ENCODE measurements at regions not wholly inside any gene's neighbourhood (a gene's known extent, or its start where the extent isn't known, plus 50 kb on each side); places are given as distances from the start of the nearest gene placed in this dataset.
"Not testable (repeated sequence)": the region's sequence is repeated elsewhere in the genome, so short reads cannot be mapped to it uniquely, and the experiment has no call there.

GRCh38 chr1:60821156-60821555, 261.2 kb upstream of the NFIA start:
- 97% methylated on average over 1 of the region's 1 CpG for WGBS
- Histone ChIP-seq H3K4me1 (ENCODE audit: control insufficient read depth in 2 of 2, insufficient read depth in 2 of 2, low read length in 2 of 2) (no peaks in the 10 kb centered on the region), H3K27ac (ENCODE audit: low read depth in 1 of 2, low read length in 1 of 2) (no peak overlapping the region), H3K27me3 (ENCODE audit: control insufficient read depth in 2 of 2, insufficient read depth in 1 of 2, low read length in 1 of 2) (no peaks in the 10 kb centered on the region), H3K9me3 (ENCODE audit: control insufficient read depth in 2 of 2, insufficient read depth in 1 of 2, low read length in 1 of 2) (no peaks in the 10 kb centered on the region), H3K4me3 (ENCODE audit: low read length in 2 of 2) (no peak overlapping the region), H3K36me3 (ENCODE audit: control insufficient read depth in 2 of 2, insufficient read depth in 2 of 2, low read length in 1 of 2) (no peaks in the 10 kb centered on the region)
- no peak for DNase-seq (ENCODE audit: low read depth in 6 of 9, low spot score in 9 of 9)

DNA sequence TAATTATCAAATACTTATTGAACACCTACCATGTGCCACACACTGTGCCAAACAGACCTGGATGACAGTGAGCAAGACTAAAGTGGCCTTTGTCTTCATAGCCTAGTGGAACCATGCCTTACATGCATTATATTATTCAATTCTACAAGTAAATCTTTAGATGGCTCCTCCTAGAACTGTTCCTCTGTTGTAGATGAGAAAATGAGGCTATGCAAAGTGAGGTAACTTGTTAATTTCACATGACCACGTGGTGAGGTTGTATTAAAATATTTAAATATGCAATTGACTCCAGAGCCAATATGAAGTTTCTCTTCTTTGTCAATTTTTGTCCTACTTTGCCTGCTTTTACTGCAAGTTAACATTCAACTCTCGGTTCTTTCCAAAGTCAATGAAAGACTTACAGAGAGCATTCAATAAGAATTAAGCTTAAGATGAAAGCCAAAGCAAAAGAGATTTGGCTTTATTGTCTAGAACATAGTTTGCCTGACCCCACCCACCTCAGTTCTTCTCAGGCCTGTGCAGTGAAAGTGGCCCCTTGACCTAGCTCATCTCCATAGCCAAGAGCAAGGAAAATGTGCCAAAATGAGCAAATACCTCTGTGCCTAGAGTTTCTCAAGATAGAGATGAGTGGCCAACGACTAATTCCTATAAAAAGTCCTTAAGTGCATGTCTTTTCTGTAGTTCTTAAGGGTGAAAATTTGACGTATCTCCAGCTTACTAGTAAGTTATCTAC, 263.2 kb upstream of the NFIA start:
- 85% methylated on average over 4 of the region's 4 CpGs for WGBS
- no peaks in the 10 kb centered on the region for H3K4me1 ChIP-seq (ENCODE audit: control insufficient read depth in 2 of 2, insufficient read depth in 2 of 2, low read length in 2 of 2)
- no peaks in the 10 kb centered on the region for H3K36me3 ChIP-seq (ENCODE audit: control insufficient read depth in 2 of 2, insufficient read depth in 2 of 2, low read length in 1 of 2)
- DNase-seq (ENCODE audit: low read depth in 6 of 9, low spot score in 9 of 9), result no peak
- H3K27me3 ChIP-seq (ENCODE audit: control insufficient read depth in 2 of 2, insufficient read depth in 1 of 2, low read length in 1 of 2), result no peaks in the 10 kb centered on the region
- no peak overlapping the region for H3K4me3 ChIP-seq (ENCODE audit: low read length in 2 of 2)
- no peaks in the 10 kb centered on the region for H3K9me3 ChIP-seq (ENCODE audit: control insufficient read depth in 2 of 2, insufficient read depth in 1 of 2, low read length in 1 of 2)
- no peak overlapping the region for H3K27ac ChIP-seq (ENCODE audit: low read depth in 1 of 2, low read length in 1 of 2)

GRCh38 chr1:60813071-60813470, 269.3 kb upstream of the NFIA start:
- H3K4me1 ChIP-seq (ENCODE audit: control insufficient read depth in 2 of 2, insufficient read depth in 2 of 2, low read length in 2 of 2), result no peaks in the 10 kb centered on the region
- no peaks in the 10 kb centered on the region for H3K27me3 ChIP-seq (ENCODE audit: control insufficient read depth in 2 of 2, insufficient read depth in 1 of 2, low read length in 1 of 2)
- WGBS, result 85% methylated on average over 3 of the region's 3 CpGs
- H3K36me3 ChIP-seq (ENCODE audit: control insufficient read depth in 2 of 2, insufficient read depth in 2 of 2, low read length in 1 of 2), result no peaks in the 10 kb centered on the region
- no peak overlapping the region for H3K27ac ChIP-seq (ENCODE audit: low read depth in 1 of 2, low read length in 1 of 2)
- no peak for DNase-seq (ENCODE audit: low read depth in 6 of 9, low spot score in 9 of 9)
- no peak overlapping the region for H3K4me3 ChIP-seq (ENCODE audit: low read length in 2 of 2)
- no peaks in the 10 kb centered on the region for H3K9me3 ChIP-seq (ENCODE audit: control insufficient read depth in 2 of 2, insufficient read depth in 1 of 2, low read length in 1 of 2)

- DNase-seq (ENCODE audit: low read depth in 6 of 9, low spot score in 9 of 9), result no peak
- Histone ChIP-seq H3K9me3 (ENCODE audit: control insufficient read depth in 2 of 2, insufficient read depth in 1 of 2, low read length in 1 of 2) (peaks cover 0 to 4% of the 10 kb centered on the region in 2 donors), H3K4me3 (ENCODE audit: low read length in 2 of 2) (no peak overlapping the region), H3K27ac (ENCODE audit: low read depth in 1 of 2, low read length in 1 of 2) (no peak overlapping the region), H3K4me1 (ENCODE audit: control insufficient read depth in 2 of 2, insufficient read depth in 2 of 2, low read length in 2 of 2) (no peaks in the 10 kb centered on the region), H3K27me3 (ENCODE audit: control insufficient read depth in 2 of 2, insufficient read depth in 1 of 2, low read length in 1 of 2) (no peaks in the 10 kb centered on the region), H3K36me3 (ENCODE audit: control insufficient read depth in 2 of 2, insufficient read depth in 2 of 2, low read length in 1 of 2) (no peaks in the 10 kb centered on the region)
- WGBS, result 57% methylated on average over 8 of the region's 8 CpGs
Observed at GRCh38 chr1:60809204-60809980, 273.0 kb upstream of the NFIA start.

- Histone ChIP-seq H3K36me3 (ENCODE audit: control insufficient read depth in 2 of 2, insufficient read depth in 2 of 2, low read length in 1 of 2) (no peaks in the 10 kb centered on the region), H3K4me3 (ENCODE audit: low read length in 2 of 2) (no peak overlapping the region), H3K27ac (ENCODE audit: low read depth in 1 of 2, low read length in 1 of 2) (no peak overlapping the region), H3K9me3 (ENCODE audit: control insufficient read depth in 2 of 2, insufficient read depth in 1 of 2, low read length in 1 of 2) (peaks cover 0 to 4% of the 10 kb centered on the region in 2 donors), H3K27me3 (ENCODE audit: control insufficient read depth in 2 of 2, insufficient read depth in 1 of 2, low read length in 1 of 2) (no peaks in the 10 kb centered on the region), H3K4me1 (ENCODE audit: control insufficient read depth in 2 of 2, insufficient read depth in 2 of 2, low read length in 2 of 2) (no peaks in the 10 kb centered on the region)
- no peak for DNase-seq (ENCODE audit: low read depth in 6 of 9, low spot score in 9 of 9)
- 99% methylated on average over 1 of the region's 1 CpG for WGBS
Observed at GRCh38 chr1:60808676-60809075, 273.7 kb upstream of the NFIA start.

GRCh38 chr1:60802884-60803283, 279.5 kb upstream of the NFIA start:
- H3K4me3 ChIP-seq (ENCODE audit: low read length in 2 of 2), result no peak overlapping the region
- no peak overlapping the region for H3K27ac ChIP-seq (ENCODE audit: low read depth in 1 of 2, low read length in 1 of 2)
- no peak for DNase-seq (ENCODE audit: low read depth in 6 of 9, low spot score in 9 of 9)
- H3K9me3 ChIP-seq (ENCODE audit: control insufficient read depth in 2 of 2, insufficient read depth in 1 of 2, low read length in 1 of 2), result peaks cover 0 to 4% of the 10 kb centered on the region in 2 donors
- H3K36me3 ChIP-seq (ENCODE audit: control insufficient read depth in 2 of 2, insufficient read depth in 2 of 2, low read length in 1 of 2), result no peaks in the 10 kb centered on the region
- 97% methylated on average over 2 of the region's 2 CpGs for WGBS
- no peaks in the 10 kb centered on the region for H3K27me3 ChIP-seq (ENCODE audit: control insufficient read depth in 2 of 2, insufficient read depth in 1 of 2, low read length in 1 of 2)
- H3K4me1 ChIP-seq (ENCODE audit: control insufficient read depth in 2 of 2, insufficient read depth in 2 of 2, low read length in 2 of 2), result no peaks in the 10 kb centered on the region

GRCh38 chr1:60797351-60797750, 285.0 kb upstream of the NFIA start:
- WGBS, result 93% methylated on average over 2 of the region's 2 CpGs
- Histone ChIP-seq H3K4me3 (ENCODE audit: low read length in 2 of 2) (no peak overlapping the region), H3K27ac (ENCODE audit: low read depth in 1 of 2, low read length in 1 of 2) (no peak overlapping the region), H3K27me3 (ENCODE audit: control insufficient read depth in 2 of 2, insufficient read depth in 1 of 2, low read length in 1 of 2) (no peaks in the 10 kb centered on the region), H3K4me1 (ENCODE audit: control insufficient read depth in 2 of 2, insufficient read depth in 2 of 2, low read length in 2 of 2) (no peaks in the 10 kb centered on the region), H3K9me3 (ENCODE audit: control insufficient read depth in 2 of 2, insufficient read depth in 1 of 2, low read length in 1 of 2) (no peaks in the 10 kb centered on the region), H3K36me3 (ENCODE audit: control insufficient read depth in 2 of 2, insufficient read depth in 2 of 2, low read length in 1 of 2) (no peaks in the 10 kb centered on the region)
- DNase-seq (ENCODE audit: low read depth in 6 of 9, low spot score in 9 of 9), result no peak

DNA sequence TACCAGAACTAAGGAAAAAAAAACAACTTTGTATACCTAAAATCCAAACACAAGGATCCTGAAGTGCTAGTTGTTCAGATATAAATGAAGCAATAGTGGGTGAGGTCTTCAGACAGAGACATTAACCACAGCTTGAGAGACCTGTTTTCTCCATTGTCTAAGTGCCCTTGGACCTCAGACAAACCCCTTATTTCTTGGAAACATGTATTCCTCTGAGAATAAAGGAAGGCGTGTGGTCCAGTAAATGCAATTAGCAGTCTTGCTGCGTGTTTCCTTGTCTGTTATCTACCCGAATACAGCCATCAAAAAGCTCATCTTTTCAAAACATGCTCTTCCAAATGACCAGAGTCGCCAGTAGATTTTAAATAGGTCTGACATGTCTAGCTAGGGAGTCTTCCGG, 291.1 kb upstream of the NFIA start:
- no peak overlapping the region for H3K4me3 ChIP-seq (ENCODE audit: low read length in 2 of 2)
- no peaks in the 10 kb centered on the region for H3K4me1 ChIP-seq (ENCODE audit: control insufficient read depth in 2 of 2, insufficient read depth in 2 of 2, low read length in 2 of 2)
- 97% methylated on average over 5 of the region's 5 CpGs for WGBS
- DNase-seq (ENCODE audit: low read depth in 6 of 9, low spot score in 9 of 9), result no peak
- H3K9me3 ChIP-seq (ENCODE audit: control insufficient read depth in 2 of 2, insufficient read depth in 1 of 2, low read length in 1 of 2), result no peaks in the 10 kb centered on the region
- H3K27me3 ChIP-seq (ENCODE audit: control insufficient read depth in 2 of 2, insufficient read depth in 1 of 2, low read length in 1 of 2), result no peaks in the 10 kb centered on the region
- no peaks in the 10 kb centered on the region for H3K36me3 ChIP-seq (ENCODE audit: control insufficient read depth in 2 of 2, insufficient read depth in 2 of 2, low read length in 1 of 2)
- H3K27ac ChIP-seq (ENCODE audit: low read depth in 1 of 2, low read length in 1 of 2), result no peak overlapping the region

GRCh38 chr1:60773099-60773498, 309.3 kb upstream of the NFIA start:
- H3K36me3 ChIP-seq (ENCODE audit: control insufficient read depth in 2 of 2, insufficient read depth in 2 of 2, low read length in 1 of 2); H3K27ac ChIP-seq (ENCODE audit: low read depth in 1 of 2, low read length in 1 of 2); H3K27me3 ChIP-seq (ENCODE audit: control insufficient read depth in 2 of 2, insufficient read depth in 1 of 2, low read length in 1 of 2); H3K4me3 ChIP-seq (ENCODE audit: low read length in 2 of 2); DNase-seq (ENCODE audit: low read depth in 6 of 9, low spot score in 9 of 9); H3K9me3 ChIP-seq (ENCODE audit: control insufficient read depth in 2 of 2, insufficient read depth in 1 of 2, low read length in 1 of 2); H3K4me1 ChIP-seq (ENCODE audit: control insufficient read depth in 2 of 2, insufficient read depth in 2 of 2, low read length in 2 of 2): not testable (repeated sequence)
- 90% methylated on average over 2 of the region's 2 CpGs for WGBS

All from thymus (tissue), 11 donors.